IPS DF 6.9 (cell line): ENCODE measurements at regions not wholly inside any gene's neighbourhood (a gene's known extent, or its start where the extent isn't known, plus 50 kb on each side); places are given as distances from the start of the nearest gene placed in this dataset.

ENCODE experiments used
- DNase-seq: peaks from one replicate; pipeline ENCODE4 v3.0.0-alpha.2; 2013; ENCODE audit warnings: low read depth, low spot score
- H3K27ac ChIP-seq: one replicate; pipeline ENCODE4 v1.5.1; 2013; ENCODE audit warnings: low read length, control low read depth
- H3K27me3 ChIP-seq: 2 replicates; pipeline ENCODE4 v1.6.1; 2013; ENCODE audit warnings: mild to moderate bottlenecking, low read length; ENCODE audit not compliant: control insufficient read depth, insufficient read depth
- H3K36me3 ChIP-seq: 2 replicates; pipeline ENCODE4 v1.6.1; 2013; ENCODE audit warnings: low read length; ENCODE audit not compliant: control insufficient read depth, insufficient read depth
- H3K4me1 ChIP-seq: 2 replicates; pipeline ENCODE4 v1.6.1; 2013; ENCODE audit warnings: low read length; ENCODE audit not compliant: control insufficient read depth, insufficient read depth
- H3K4me3 ChIP-seq: 2 replicates; pipeline ENCODE4 v1.5.1; 2013; ENCODE audit warnings: mild to moderate bottlenecking, low read length
- H3K9me3 ChIP-seq: 2 replicates; pipeline ENCODE4 v1.6.1; 2013; ENCODE audit warnings: low read length, inconsistent platforms; ENCODE audit not compliant: control insufficient read depth, insufficient read depth
- WGBS: extraction: QIAGEN DNeasy Blood & Tissue Kit; methylation state at CpG from one replicate; pipeline ENCODE4 v1.1.7; 2013; ENCODE audit warnings: mixed read lengths, missing lambda C conversion rate; ENCODE audit not compliant: insufficient read length, insufficient coverage; 5-methylcytosine and 5-hydroxymethylcytosine counted together

DNA sequence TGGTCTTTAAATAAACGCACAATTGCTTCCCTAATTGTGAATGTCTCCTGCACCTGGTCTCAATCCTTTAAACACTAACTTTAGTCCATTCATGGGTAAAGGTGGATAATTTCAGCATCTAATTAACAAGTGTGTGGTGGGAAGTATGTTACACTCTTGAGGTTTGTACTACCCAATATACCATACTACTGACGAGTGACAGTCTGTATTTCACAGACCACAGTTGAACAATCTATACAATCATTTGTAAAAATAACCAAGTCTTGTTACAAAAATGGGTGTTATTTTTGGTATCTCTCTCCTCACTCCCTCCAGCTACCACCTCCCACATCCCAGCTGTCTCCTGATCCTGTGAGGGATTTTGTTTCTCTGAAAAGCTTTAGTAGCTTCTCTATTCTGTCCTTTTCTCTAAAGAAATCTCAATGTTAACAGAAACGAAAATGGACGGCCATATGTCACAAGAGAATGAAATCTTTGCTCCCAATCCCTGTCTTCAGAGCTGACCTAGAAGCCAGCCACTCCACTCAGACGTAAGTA, 62.3 kb upstream of the ZNF366 start:
- WGBS, result no CpG with 5 or more reads among the region's 5 CpGs
- no peak for DNase-seq
- Histone ChIP-seq H3K27ac (no peak overlapping the region), H3K4me3 (no peak overlapping the region), H3K36me3 (no peaks in the 10 kb centered on the region), H3K9me3 (no peaks in the 10 kb centered on the region), H3K27me3 (no peaks in the 10 kb centered on the region), H3K4me1 (no peaks in the 10 kb centered on the region)

DNA sequence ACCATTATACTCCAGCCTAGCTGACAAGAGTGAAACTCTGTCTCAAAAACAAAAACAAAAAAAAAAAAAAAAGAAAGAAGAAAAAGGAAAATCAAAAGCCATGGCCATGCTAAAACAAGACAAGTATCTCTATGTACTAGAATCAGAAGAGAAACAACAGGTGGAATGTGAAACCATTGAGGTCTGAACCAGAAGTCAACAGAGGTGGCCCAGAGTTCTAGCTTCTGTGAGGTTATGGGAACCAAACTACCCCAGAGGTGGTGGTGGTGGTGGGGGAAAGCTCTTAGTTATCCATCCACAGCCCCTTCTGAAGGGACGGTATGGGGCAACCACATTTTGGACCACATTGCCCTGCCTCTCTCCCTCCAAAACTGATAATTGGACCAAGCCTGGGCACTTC, 59.5 kb upstream of the ZNF366 start:
- H3K27ac ChIP-seq, result no peak overlapping the region
- WGBS, result no CpG with 5 or more reads among the region's 1 CpG

DNA sequence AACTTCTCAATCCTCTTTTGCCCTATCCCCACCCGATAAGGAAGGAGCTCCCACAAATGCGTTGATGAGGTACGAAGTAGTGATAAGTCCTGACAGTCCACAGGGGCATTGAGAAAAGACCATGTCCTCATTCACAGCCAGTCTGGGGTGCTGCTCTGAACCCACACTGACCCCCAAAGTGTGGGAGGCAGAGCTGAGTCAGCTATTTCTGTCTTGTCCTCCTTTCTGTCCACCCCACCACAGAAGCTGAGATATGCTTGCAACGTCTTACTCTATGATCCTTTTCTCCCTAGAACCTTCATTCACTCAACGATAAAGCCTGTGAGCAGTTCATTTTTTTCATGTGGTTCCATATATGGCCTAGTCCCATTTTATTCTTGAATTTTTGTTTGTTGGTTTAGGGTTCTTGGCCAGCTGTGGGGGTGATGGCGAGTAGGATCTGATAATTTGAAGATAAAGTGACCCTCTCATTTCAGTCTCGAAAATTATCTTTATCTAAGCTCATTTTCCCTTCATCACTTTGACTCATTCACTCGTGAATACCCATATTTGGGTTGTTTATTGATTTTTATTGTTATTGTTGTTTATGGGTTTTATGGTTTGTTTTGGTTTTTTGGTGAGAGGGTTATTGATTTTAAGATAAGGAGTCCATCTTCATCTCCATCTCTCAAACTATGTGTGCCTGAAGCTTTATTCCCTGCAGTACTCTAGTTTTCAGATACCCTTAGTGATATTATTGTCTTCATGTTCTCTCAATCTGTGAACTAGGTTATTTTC, 58.5 kb upstream of the ZNF366 start:
- WGBS, result no CpG with 5 or more reads among the region's 8 CpGs
- H3K27me3 ChIP-seq, result no peaks in the 10 kb centered on the region
- no peak overlapping the region for H3K4me3 ChIP-seq

More for the DNA sequence above, 59.5 kb upstream of the ZNF366 start:
- DNase-seq, result no peak
- Histone ChIP-seq H3K9me3 (no peaks in the 10 kb centered on the region), H3K36me3 (no peaks in the 10 kb centered on the region), H3K4me1 (no peaks in the 10 kb centered on the region), H3K27me3 (no peaks in the 10 kb centered on the region), H3K4me3 (no peak overlapping the region)

DNA sequence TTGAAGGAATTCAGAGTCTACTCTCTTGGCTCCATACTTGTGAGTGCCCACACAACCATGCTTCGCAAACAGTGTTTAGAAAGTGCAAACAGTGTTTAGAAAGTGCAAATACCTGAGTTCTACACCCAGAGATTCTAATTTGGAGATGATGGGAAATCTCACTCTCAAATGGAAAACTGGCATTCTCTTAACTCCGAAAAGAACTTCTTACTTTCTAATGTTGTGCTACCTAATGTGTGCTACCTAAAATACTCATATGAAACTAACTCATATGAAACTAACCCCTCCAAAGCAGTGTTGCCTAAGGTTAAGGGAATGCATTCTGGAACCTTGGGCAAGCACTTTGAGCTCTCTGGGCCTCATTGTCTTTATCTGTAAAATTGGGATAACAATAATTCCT, 55.5 kb upstream of the ZNF366 start:
- Histone ChIP-seq H3K36me3 (no peaks in the 10 kb centered on the region), H3K4me1 (peaks cover 3% of the 10 kb centered on the region; the same call in 1 of the 2 replicates), H3K4me3 (no peak overlapping the region), H3K27ac (no peak overlapping the region), H3K9me3 (no peaks in the 10 kb centered on the region), H3K27me3 (no peaks in the 10 kb centered on the region; the same call in 1 of the 2 replicates)
- WGBS, result no CpG with 5 or more reads among the region's 2 CpGs
- no peak for DNase-seq

More for the DNA sequence above, 58.5 kb upstream of the ZNF366 start:
- Histone ChIP-seq H3K4me1 (no peaks in the 10 kb centered on the region), H3K9me3 (no peaks in the 10 kb centered on the region), H3K27ac (no peak overlapping the region), H3K36me3 (no peaks in the 10 kb centered on the region)
- DNase-seq, result no peak

DNA sequence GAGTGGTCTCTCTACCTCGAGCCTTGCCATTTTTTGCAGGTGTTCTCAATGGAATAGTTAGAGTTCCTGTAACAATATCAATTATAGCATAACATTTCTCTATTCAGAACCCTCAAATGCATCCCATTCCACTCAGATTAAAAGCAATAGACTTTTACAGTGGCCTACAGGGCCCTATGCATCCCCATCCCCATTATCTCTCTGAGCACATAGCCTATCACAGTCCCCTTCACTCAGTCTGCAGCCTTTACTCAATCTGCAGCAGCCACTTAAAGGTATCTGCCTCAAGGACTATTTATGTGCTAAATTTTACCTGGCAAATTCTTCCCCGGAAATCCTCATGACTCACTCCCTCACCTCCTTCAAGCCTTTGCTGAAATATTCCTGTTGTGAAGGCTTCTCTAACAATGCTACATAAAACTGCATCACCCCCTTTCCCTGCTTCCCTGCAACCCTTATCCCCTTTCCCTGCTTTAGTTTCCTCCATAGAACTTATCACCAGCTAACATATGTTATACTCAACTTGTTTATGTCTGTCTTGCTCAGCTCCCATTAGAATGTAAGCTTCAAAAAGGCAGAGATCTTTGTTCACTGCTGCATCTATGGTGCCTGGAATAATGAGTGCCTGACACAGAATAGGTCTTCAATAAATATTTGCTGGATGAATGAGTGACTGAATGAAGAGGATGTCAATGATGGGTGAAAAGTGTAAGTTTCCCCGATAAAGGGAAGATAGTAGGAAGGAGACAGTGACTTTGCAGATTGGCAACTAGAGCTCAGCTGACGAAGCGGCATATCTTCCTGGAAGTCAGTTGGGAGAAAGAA, 54.1 kb upstream of the ZNF366 start:
- DNase-seq, result no peak
- Histone ChIP-seq H3K4me3 (no peak overlapping the region), H3K36me3 (no peaks in the 10 kb centered on the region), H3K27me3 (no peaks in the 10 kb centered on the region; the same call in 1 of the 2 replicates), H3K4me1 (peaks cover 3% of the 10 kb centered on the region; the same call in 1 of the 2 replicates), H3K27ac (no peak overlapping the region), H3K9me3 (no peaks in the 10 kb centered on the region)
- WGBS, result no CpG with 5 or more reads among the region's 5 CpGs

DNA sequence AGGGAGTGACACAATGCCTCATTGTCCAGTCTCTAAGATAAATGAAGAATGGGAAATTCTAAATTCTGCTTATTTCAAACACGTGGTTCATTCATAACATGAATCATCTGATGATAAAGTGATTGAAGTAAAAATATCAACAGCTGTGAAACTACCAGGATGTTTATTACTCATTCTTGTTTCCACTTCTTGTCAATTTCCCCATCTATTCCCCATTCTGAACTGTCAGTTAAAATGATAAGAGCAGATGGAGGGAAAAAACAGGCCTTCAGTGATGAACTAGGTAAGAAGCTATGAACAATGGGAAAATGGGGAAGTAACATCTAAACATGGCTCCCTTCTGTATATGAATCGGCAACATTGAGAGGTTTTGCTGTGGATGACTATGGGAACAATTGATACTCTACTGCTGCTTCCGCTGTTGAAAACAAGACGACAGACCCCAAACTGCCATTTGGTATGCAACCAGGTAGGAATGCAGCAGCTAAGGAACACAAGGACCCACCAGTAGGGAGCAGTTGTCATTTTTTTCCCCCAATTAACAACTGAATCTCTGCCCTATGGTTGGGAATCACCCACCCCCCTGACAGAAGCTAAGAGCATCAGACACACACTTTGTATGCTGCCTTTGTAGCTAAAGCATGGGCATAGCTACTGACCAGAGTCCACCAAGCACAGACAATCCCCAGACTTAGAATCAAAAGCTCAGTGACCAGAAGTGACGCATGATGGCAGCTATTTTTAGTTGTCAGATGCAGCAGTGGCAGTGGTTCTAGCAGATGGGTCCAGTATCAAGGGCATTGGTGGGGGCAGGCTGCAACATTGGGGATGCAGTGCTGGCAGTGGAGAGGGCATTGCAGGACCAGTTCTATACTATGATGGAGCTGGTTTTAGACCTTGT, 52.9 kb upstream of the ZNF366 start:
- Histone ChIP-seq H3K4me3 (no peak overlapping the region), H3K27me3 (no peaks in the 10 kb centered on the region; the same call in 1 of the 2 replicates), H3K4me1 (peaks cover 6% of the 10 kb centered on the region; the same call in 1 of the 2 replicates), H3K36me3 (no peaks in the 10 kb centered on the region), H3K9me3 (no peaks in the 10 kb centered on the region), H3K27ac (no peak overlapping the region)
- WGBS, result no CpG with 5 or more reads among the region's 5 CpGs
- DNase-seq, result no peak

DNA sequence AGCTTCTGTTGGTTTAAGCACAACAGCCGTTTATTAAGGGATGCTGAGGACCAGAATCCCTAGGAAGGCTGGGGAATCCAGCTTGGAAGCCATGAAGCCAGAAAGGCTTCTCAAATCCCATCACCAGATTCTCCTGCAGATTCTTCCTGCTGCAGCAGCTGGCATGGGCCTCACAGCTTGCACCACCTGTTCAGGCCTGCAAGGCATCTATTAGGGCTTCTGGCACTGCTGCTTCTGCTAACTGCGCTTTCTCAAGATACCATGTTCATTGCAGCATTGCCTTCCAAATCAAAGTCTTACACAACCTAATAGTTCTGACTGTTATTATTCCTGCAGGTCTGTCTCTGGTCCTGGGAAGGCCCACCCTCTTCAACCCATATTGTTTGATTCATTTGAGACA, 51.2 kb upstream of the ZNF366 start:
- H3K4me1 ChIP-seq, result peaks cover 6% of the 10 kb centered on the region; the same call in 1 of the 2 replicates
- H3K27ac ChIP-seq, result no peak overlapping the region
- H3K36me3 ChIP-seq, result no peaks in the 10 kb centered on the region
- no peaks in the 10 kb centered on the region for H3K9me3 ChIP-seq
- no peak overlapping the region for H3K4me3 ChIP-seq
- DNase-seq, result no peak
- H3K27me3 ChIP-seq, result no peaks in the 10 kb centered on the region; the same call in 1 of the 2 replicates
- no CpG with 5 or more reads among the region's 2 CpGs for WGBS

DNA sequence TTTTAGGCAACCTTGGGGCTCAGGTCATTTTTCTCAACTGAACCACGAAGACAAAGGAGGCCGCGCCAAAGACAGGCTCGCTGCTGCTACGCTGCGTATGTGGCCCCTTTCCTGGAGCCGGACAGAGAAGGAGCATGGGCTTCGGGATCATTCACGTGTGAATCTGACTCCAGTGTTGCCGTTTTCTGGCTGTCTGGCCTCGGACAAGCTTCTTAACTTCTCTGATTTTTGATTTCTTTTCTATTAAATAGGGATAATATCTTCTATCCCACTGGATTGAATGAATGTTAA, 50.8 kb upstream of the ZNF366 start:
- Histone ChIP-seq H3K4me1 (peaks cover 6% of the 10 kb centered on the region; the same call in 1 of the 2 replicates), H3K27ac (no peak overlapping the region), H3K4me3 (no peak overlapping the region), H3K9me3 (no peaks in the 10 kb centered on the region), H3K36me3 (no peaks in the 10 kb centered on the region), H3K27me3 (no peaks in the 10 kb centered on the region; the same call in 1 of the 2 replicates)
- WGBS, result no CpG with 5 or more reads among the region's 11 CpGs
- no peak for DNase-seq

DNA sequence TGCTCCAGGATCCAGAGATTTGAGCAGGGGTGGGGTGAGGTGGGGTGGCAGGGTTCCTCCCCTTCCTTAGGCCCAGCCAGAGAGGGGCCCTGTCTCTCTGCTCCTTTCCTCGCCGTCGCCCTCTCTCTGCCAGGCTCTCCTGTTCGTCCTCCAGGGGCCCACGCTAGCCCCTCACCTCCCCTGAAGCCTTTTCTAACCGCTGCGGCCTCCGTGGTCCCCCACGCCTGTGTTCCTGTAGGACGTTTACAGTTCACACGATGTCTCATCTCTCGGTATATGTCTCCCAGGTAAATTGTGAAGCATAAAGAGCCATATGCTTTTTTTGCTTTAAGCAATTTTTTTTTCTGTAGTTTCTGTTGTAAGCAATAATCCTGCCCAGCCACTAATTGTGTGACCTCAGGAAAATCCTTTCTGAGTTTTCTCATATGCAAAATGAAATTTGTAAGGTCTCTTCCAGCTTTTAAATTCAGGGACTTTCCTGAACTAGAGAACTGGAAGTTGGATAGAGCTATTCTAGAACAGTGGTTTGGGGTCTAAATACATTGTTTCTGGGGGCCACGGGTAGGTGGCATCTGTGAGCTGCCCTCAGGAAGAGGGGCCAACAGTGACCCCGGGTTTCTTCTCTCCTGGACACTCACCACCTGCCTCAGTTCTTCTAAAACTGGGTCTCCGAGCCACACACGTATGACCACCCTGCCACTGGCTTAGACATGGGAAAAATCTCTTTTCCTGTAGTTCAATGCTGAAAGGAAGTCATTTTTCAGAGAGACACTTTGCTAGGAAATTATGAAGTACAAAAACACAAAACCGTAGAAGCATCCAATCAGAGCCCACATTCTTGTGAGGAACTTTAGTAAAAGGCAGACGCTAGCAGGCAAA, 50.2 kb upstream of the ZNF366 start:
- WGBS, result no CpG with 5 or more reads among the region's 18 CpGs
- DNase-seq, result no peak
- Histone ChIP-seq H3K9me3 (no peaks in the 10 kb centered on the region), H3K27me3 (no peaks in the 10 kb centered on the region; the same call in 1 of the 2 replicates), H3K27ac (no peak overlapping the region), H3K4me1 (peaks cover 6% of the 10 kb centered on the region; the same call in 1 of the 2 replicates), H3K36me3 (no peaks in the 10 kb centered on the region), H3K4me3 (no peak overlapping the region; the same call in 1 of the 2 replicates)
